IMR-90 (cell line): ENCODE measurements at regions not wholly inside any gene's neighbourhood (a gene's known extent, or its start where the extent isn't known, plus 50 kb on each side); places are given as distances from the start of the nearest gene placed in this dataset.

Source experiments
- ATAC-seq: fragments of 200-7000 bp; cut with Tn5 transposase; 2 replicates; pipeline ENCODE4 v1.9.1; 2020; ENCODE audit warnings: low read depth, mild to moderate bottlenecking, moderate library complexity
- BruUV-seq: library from RNA; stranded (reverse); fragments of 400-500 nt; replicated peaks from 2 replicates; lab custom pipeline; 2021; lab: Mats Ljungman, UMichigan
- CTCF ChIA-PET: fragments of 300-600 bp; formaldehyde crosslinking; extraction: SDS; loops from one replicate; lab custom pipeline; 2021; ENCODE audit warnings: antibody characterized with exemption; lab: Yijun Ruan, JAX
- POLR2A ChIA-PET: fragments of 300-600 bp; sonication (Branson Sonifier 250); formaldehyde crosslinking; loops from one replicate; lab custom pipeline; 2022; ENCODE audit warnings: antibody characterized with exemption; ENCODE audit not compliant: unreplicated experiment; lab: Charles Lee
- DNase-seq: peaks from one replicate; pipeline ENCODE4 v3.0.0; 2013
- H2AFZ ChIP-seq: replicated peaks from 2 replicates; pipeline ENCODE3; 2013; ENCODE audit warnings: low read length, mild to moderate bottlenecking; ENCODE audit not compliant: poor library complexity
- H2AK5ac ChIP-seq: 2 replicates; pipeline ENCODE4 v1.6.1; 2013; ENCODE audit warnings: low read depth, low read length, inconsistent platforms
- H2AK9ac ChIP-seq: replicated peaks from 2 replicates; pipeline ENCODE3; 2013; ENCODE audit warnings: mild to moderate bottlenecking, low read depth, low read length, moderate library complexity; ENCODE audit not compliant: poor library complexity
- H2BK120ac ChIP-seq: 2 replicates; pipeline ENCODE4 v1.6.1; 2013; ENCODE audit warnings: low read depth, low read length, inconsistent platforms
- H2BK15ac ChIP-seq: 3 replicates; pipeline ENCODE4 v1.6.1; 2013; ENCODE audit warnings: low read depth, low read length, inconsistent platforms
- H2BK20ac ChIP-seq: 2 replicates; pipeline ENCODE4 v1.6.1; 2013; ENCODE audit warnings: low read depth, mild to moderate bottlenecking, inconsistent platforms, low read length, moderate library complexity
- H2BK5ac ChIP-seq: 2 replicates; pipeline ENCODE4 v1.6.1; 2013; ENCODE audit warnings: mild to moderate bottlenecking, low read depth, low read length, inconsistent platforms; ENCODE audit not compliant: poor library complexity, severe bottlenecking
- H3K14ac ChIP-seq: replicated peaks from 2 replicates; pipeline ENCODE4 v1.6.1; 2013; ENCODE audit warnings: low read depth, low read length, inconsistent platforms
- H3K18ac ChIP-seq: 2 replicates; pipeline ENCODE4 v1.6.1; 2013; ENCODE audit warnings: low read depth, low read length, control low read depth
- H3K23ac ChIP-seq: 2 replicates; pipeline ENCODE4 v1.6.1; 2013; ENCODE audit warnings: low read depth, low read length, inconsistent platforms
- H3K27ac ChIP-seq: 2 replicates; pipeline ENCODE4 v1.5.1; 2013; ENCODE audit warnings: mild to moderate bottlenecking, control low read depth, low read length; ENCODE audit not compliant: insufficient read depth
- H3K27me3 ChIP-seq: 2 replicates; pipeline ENCODE4 v1.6.1; 2013; ENCODE audit warnings: low read length; ENCODE audit not compliant: control insufficient read depth, insufficient read depth
- H3K36me3 ChIP-seq: 2 replicates; pipeline ENCODE4 v1.6.1; 2013; ENCODE audit warnings: low read length, mixed read lengths; ENCODE audit not compliant: control insufficient read depth, insufficient read depth
- H3K4ac ChIP-seq: 2 replicates; pipeline ENCODE4 v1.6.1; 2013; ENCODE audit warnings: low read depth, low read length, inconsistent platforms
- H3K4me1 ChIP-seq: 2 replicates; pipeline ENCODE4 v1.6.1; 2013; ENCODE audit warnings: low read length, mixed read lengths; ENCODE audit not compliant: control insufficient read depth, insufficient read depth
- H3K4me2 ChIP-seq: 2 replicates; pipeline ENCODE4 v1.6.1; 2013; ENCODE audit warnings: low read depth, mild to moderate bottlenecking, control low read depth, low read length, moderate library complexity
- H3K4me3 ChIP-seq: 2 replicates; pipeline ENCODE4 v1.5.1; 2013; ENCODE audit warnings: low read depth, mild to moderate bottlenecking, control low read depth, low read length, moderate library complexity; ENCODE audit not compliant: insufficient read depth
- H3K56ac ChIP-seq: 2 replicates; pipeline ENCODE4 v1.6.1; 2013; ENCODE audit warnings: low read length, inconsistent platforms; ENCODE audit not compliant: insufficient read depth; ENCODE audit errors: extremely low read depth
- H3K79me1 ChIP-seq, 2 experiments: 2 replicates each; pipeline ENCODE4 v1.6.1; 2013; ENCODE audit warnings: low read length in 2 of 2, inconsistent platforms in 1 of 2, low read depth in 1 of 2
- H3K9ac ChIP-seq: 2 replicates; pipeline ENCODE4 v1.6.1; 2013; ENCODE audit warnings: low read depth, low read length, control low read depth
- H3K9me1 ChIP-seq: 2 replicates; pipeline ENCODE4 v1.6.1; 2013; ENCODE audit warnings: low read length, inconsistent platforms; ENCODE audit not compliant: insufficient read depth
- H3K9me3 ChIP-seq: 2 replicates; pipeline ENCODE4 v1.6.1; 2013; ENCODE audit warnings: low read length; ENCODE audit not compliant: control insufficient read depth, insufficient read depth
- H4K20me1 ChIP-seq: 2 replicates; pipeline ENCODE4 v1.6.1; 2013; ENCODE audit warnings: low read length, inconsistent platforms; ENCODE audit not compliant: insufficient read depth
- H4K5ac ChIP-seq: 2 replicates; pipeline ENCODE4 v1.6.1; 2013; ENCODE audit warnings: mild to moderate bottlenecking, low read depth, low read length, control low read depth
- H4K8ac ChIP-seq, 2 experiments: 2 replicates each; pipeline ENCODE4 v1.6.1; 2013; ENCODE audit warnings: low read depth in 2 of 2, low read length in 2 of 2, control low read depth in 1 of 2, inconsistent platforms in 1 of 2
- H4K91ac ChIP-seq: 2 replicates; pipeline ENCODE4 v1.6.1; 2013; ENCODE audit warnings: low read depth, low read length, inconsistent platforms; ENCODE audit not compliant: insufficient read depth
- CHD1 ChIP-seq: IDR thresholded peaks from 2 replicates; pipeline ENCODE4 v1.6.1; 2012; ENCODE audit warnings: low read depth, low read length, improper control_type of control experiment
- MAZ ChIP-seq: IDR thresholded peaks from 2 replicates; pipeline ENCODE4 v1.6.1; 2012; ENCODE audit warnings: low read depth, mild to moderate bottlenecking, low read length, improper control_type of control experiment, moderate library complexity, borderline replicate concordance
- MXI1 ChIP-seq: IDR thresholded peaks from 2 replicates; pipeline ENCODE4 v1.6.1; 2012; ENCODE audit warnings: low read depth, mild to moderate bottlenecking, low read length, moderate library complexity, borderline replicate concordance
- POLR2A ChIP-seq: IDR thresholded peaks from 2 replicates; pipeline ENCODE4 v1.6.1; 2012; ENCODE audit warnings: mild to moderate bottlenecking, low read depth, low read length
- WGBS, 2 experiments: methylation state at CpG; one replicate each; pipeline versions ENCODE4 v1.1.5 to v1.1.7; 2013; ENCODE audit warnings: missing lambda C conversion rate in 2 of 2; ENCODE audit not compliant: insufficient read length in 1 of 2; ENCODE audit errors: extremely low coverage in 2 of 2; 5-methylcytosine and 5-hydroxymethylcytosine counted together
- dilution Hi-C: fragments of 300-500 bp; cut with HindIII; formaldehyde crosslinking; loops from one replicate; pipeline ENCODE4 v1.14.3; 2018; ENCODE audit warnings: low sequenced_read_pairs; ENCODE audit not compliant: unreplicated experiment
- in situ Hi-C: fragments of 300-500 bp; cut with MboI; formaldehyde crosslinking; loops from 3 replicates; pipeline ENCODE4 v1.14.3; 2019; ENCODE audit warnings: low sequenced_read_pairs, inconsistent platforms, mixed read lengths
- intact Hi-C: fragments of 100-400 bp; cut with micrococcal nuclease; formaldehyde crosslinking; loops from 2 replicates; pipeline ENCODE4 v1.10.0; 2022

GRCh38 chr13:107854880-107855279 lies 360.5 kb downstream of the LIG4 start:
- no peak overlapping the region for H4K5ac ChIP-seq
- no peak overlapping the region for H4K91ac ChIP-seq
- ATAC-seq (no peak), DNase-seq (no peak)
- H2BK5ac ChIP-seq: no peak overlapping the region
- H3K23ac ChIP-seq: no peak overlapping the region
- H3K27me3 ChIP-seq: no peaks in the 10 kb centered on the region
- H3K4me3 ChIP-seq: no peak overlapping the region
- no peak overlapping the region for H3K4me2 ChIP-seq
- peaks cover 56% of the 10 kb centered on the region for H4K20me1 ChIP-seq
- no CpG with 5 or more reads among the region's 4 CpGs for WGBS, 2 experiments
- no peak overlapping the region for H2BK120ac ChIP-seq
- no peak overlapping the region for H2AK5ac ChIP-seq
- no peaks in the 10 kb centered on the region for H3K9me3 ChIP-seq
- ChIA-PET CTCF (no interaction called here), POLR2A (no interaction called here)
- dilution Hi-C loops (no loop called here), intact Hi-C loops (no loop called here), in situ Hi-C loops (no loop called here)
- no peak overlapping the region for H3K14ac ChIP-seq
- H3K4me1 ChIP-seq: peaks cover 2% of the 10 kb centered on the region; the same call in 1 of the 2 replicates
- no peak overlapping the region for H2AK9ac ChIP-seq
- 0 out of 2 replicates have a peak, but pooled peaks cover 1% of the 10 kb centered on the region for H3K36me3 ChIP-seq
- H3K4ac ChIP-seq: no peak overlapping the region
- H2BK15ac ChIP-seq: no peak overlapping the region
- H4K8ac ChIP-seq: no peak overlapping the region
- H3K9me1 ChIP-seq: peaks cover 5% of the 10 kb centered on the region; the same call in 1 of the 2 replicates
- H3K9ac ChIP-seq: no peak overlapping the region
- H2AFZ ChIP-seq: no peak overlapping the region
- H3K56ac ChIP-seq: no peak overlapping the region
- no peak overlapping the region for H2BK20ac ChIP-seq
- no peak overlapping the region for H3K27ac ChIP-seq
- BruUV-seq: no TSS peak
- H3K18ac ChIP-seq: no peak overlapping the region
- peaks cover 15 to 72% of the 10 kb centered on the region in 2 experiments; a peak in 3 of 4 replicates for H3K79me1 ChIP-seq
- TF ChIP-seq MXI1 (no peak), POLR2A (no peak), CHD1 (no peak), MAZ (no peak)
